Keratinocyte (primary cell): ENCODE measurements at regions not wholly inside any gene's neighbourhood (a gene's known extent, or its start where the extent isn't known, plus 50 kb on each side); places are given as distances from the start of the nearest gene placed in this dataset.
"Not testable (repeated sequence)": the region's sequence is repeated elsewhere in the genome, so short reads cannot be mapped to it uniquely, and the experiment has no call there.

ENCODE experiments used
- CTCF ChIP-seq, 3 experiments: IDR thresholded peaks in 1 of 3; conservative IDR thresholded peaks in 1 of 3; optimal IDR thresholded peaks in 1 of 3; 2 replicates in 2 of 3; 3 replicates in 1 of 3; pipeline versions ENCODE3 to v1.5.1; 2011; ENCODE audit warnings: low read length in 3 of 3, mild to moderate bottlenecking in 3 of 3, moderate library complexity in 2 of 3, control low read depth in 1 of 3, inconsistent platforms in 1 of 3; ENCODE audit not compliant: insufficient read depth in 2 of 3; ENCODE audit errors: extremely low read depth in 1 of 3
- EZH2 ChIP-seq: IDR thresholded peaks from one replicate; pipeline ENCODE4 v1.6.1; 2012; ENCODE audit warnings: inconsistent platforms, mild to moderate bottlenecking, low read length, moderate library complexity

- not testable (repeated sequence) for TF ChIP-seq CTCF (optimal IDR thresholded peaks at IDR 0.05 in 1 of 3, IDR thresholded peaks at IDR 0.05 in 1 of 3, conservative IDR thresholded peaks at IDR 0.05 in 1 of 3; ENCODE audit: extremely low read depth in 1 of 3, insufficient read depth in 2 of 3, low read length in 3 of 3); EZH2
These were observed 322.8 kb upstream of the NPAP1 start for GRCh38 chr15:24352777-24353176.
